Inflammatory macrophage (primary cell): ENCODE measurements at regions not wholly inside any gene's neighbourhood (a gene's known extent, or its start where the extent isn't known, plus 50 kb on each side); places are given as distances from the start of the nearest gene placed in this dataset.
"Not testable (repeated sequence)": the region's sequence is repeated elsewhere in the genome, so short reads cannot be mapped to it uniquely, and the experiment has no call there.

Source experiments
- DNase-seq, 2 donors: peaks; one replicate each; pipeline ENCODE4 v3.0.0-alpha.2; 2020 to 2022

DNA sequence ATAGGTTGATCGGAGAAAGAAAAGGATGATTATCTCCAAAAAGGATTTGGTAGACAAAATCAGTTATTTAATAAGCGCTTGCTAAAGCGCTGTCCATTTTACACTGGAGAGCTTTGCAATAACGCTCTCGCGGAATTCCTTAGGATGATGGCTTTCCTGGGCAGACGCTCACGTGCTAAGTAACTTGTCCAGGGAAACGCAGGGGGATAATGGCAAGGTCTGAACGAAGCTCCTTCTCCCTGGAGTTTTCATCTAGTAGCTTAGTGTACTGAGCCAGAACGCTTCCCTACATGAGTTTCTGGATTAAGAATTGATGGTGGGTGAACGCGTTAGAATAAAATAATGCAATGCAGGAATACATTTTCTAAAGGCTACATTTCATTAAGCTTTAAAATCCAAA is 739.5 kb upstream of the SALL3 start:
- DNase-seq: no peak

- no peak for DNase-seq
Observed at GRCh38 chr18:78240627-78241252, 738.9 kb upstream of the SALL3 start.

- DNase-seq: no peak
Observed at GRCh38 chr18:78241535-78242253, 737.9 kb upstream of the SALL3 start.

- DNase-seq: no peak
Observed at GRCh38 chr18:78242254-78242643, 737.4 kb upstream of the SALL3 start.

DNA sequence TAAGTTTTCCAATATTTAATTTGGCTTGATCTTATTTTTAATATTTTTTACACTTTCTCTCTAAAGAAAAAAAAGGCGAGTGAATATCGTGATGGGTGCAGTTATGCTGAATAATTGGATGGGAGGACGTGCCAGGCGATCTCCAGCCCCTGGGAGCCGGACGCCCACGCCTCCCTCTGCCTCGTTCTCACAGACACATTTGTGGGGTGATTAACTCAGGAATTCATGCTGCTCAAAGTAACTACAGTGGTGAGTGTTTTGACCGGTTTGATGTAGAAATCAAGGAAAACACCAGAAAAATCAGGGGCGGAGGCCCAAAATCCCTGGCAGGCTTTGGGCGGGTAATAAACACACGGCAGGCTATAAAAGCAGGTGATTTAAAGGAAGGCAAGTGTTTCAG is 736.8 kb upstream of the SALL3 start:
- DNase-seq: no peak

- no peak for DNase-seq
Observed at GRCh38 chr18:78244779-78245178, 734.8 kb upstream of the SALL3 start.

GRCh38 chr18:78245451-78245850 is 734.2 kb upstream of the SALL3 start:
- no peak for DNase-seq

DNA sequence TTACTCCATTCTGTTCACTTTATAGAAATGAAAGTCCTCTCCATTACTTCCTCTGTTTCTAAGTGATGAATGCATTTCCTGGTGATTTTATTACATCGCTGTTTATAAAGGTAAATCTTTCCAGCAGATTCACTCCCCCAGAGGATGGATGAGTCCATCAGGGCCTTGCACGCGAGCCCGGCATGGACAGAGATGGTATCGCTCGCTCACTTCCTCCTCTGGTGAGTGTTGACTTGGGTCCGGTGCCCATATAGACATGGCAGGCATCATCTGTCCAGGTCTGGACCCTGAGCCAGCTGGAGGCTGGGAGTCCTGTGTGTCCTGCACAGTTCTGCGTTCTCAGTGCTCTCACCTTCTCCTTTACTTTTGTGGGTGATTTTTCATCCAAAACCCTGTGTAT is 733.6 kb upstream of the SALL3 start:
- DNase-seq: no peak

DNA sequence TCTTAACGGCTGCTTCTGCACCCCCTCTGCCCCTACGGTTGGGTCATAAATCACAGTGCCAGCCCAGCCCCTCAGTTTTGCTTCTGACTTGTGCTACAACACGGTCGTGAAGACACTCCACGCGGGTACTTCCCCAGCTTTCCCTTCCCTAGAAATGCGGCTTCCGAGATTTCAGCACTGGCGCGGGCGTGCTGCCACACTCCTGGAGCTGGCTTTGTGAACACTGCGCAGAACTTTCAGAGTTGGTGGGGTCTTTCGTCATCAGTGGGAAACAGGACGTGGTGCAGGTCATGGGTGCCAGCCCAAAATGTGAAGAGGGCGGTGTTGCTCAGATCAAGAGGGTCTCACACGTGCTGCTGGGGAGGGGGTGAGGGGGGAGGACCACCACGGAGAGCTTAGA is 733.0 kb upstream of the SALL3 start:
- no peak for DNase-seq

DNA sequence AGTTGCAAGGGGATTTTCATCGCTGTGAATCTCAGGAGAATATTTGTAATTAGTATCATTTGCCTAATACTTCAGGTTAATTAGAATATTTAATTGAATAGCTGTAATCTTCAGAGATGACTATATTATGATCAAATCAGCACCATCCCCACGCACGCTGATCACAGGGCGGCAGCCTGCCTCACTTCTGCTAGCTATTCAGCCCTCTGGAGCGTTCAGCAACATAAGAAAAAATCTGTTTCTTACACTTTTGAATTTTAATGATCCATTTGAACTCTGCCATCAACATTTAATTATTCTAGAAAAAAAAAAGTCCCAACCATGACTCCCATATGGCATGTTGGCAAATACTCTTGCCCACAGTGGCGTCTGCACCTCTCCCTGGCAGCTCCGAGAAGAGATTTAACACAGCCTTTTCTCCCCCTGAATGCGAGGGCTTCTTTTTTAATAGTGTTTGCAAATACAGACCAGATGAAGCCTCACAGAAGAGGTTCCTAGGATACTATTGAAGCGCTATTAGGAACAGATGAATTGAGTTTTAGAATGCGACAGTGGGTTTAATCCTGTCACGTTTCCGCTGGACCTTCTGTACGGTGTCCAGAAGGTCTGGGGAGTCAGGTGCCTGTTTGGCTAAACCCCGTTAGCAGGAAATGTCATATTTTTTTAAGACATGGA is 731.9 kb upstream of the SALL3 start:
- DNase-seq: no peak

- no peak for DNase-seq
Observed at GRCh38 chr18:78255013-78255412, 724.6 kb upstream of the SALL3 start.

GRCh38 chr18:78268226-78268988 is 711.2 kb upstream of the SALL3 start:
- DNase-seq: no peak

DNA sequence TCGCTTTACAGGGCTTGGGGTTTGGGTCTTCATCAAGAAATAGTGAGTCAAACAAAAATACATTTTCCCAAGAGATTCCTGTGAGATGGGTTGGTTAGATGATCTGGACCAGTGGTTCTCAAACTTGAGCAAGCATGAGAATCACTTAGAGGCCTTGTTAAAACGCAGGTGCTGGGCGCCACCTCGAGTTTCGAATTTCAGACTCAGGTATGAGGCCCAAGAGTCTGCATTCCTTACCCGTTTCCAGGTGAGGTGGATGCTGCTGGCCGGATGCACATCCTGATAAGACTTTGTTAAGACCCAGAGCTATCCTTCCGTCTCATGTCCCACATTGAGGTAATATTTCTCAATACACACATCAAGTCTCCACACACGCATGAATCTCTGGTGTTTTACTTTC is 707.8 kb upstream of the SALL3 start:
- DNase-seq: no peak

GRCh38 chr18:78273876-78274275 is 705.7 kb upstream of the SALL3 start:
- no peak for DNase-seq

DNA sequence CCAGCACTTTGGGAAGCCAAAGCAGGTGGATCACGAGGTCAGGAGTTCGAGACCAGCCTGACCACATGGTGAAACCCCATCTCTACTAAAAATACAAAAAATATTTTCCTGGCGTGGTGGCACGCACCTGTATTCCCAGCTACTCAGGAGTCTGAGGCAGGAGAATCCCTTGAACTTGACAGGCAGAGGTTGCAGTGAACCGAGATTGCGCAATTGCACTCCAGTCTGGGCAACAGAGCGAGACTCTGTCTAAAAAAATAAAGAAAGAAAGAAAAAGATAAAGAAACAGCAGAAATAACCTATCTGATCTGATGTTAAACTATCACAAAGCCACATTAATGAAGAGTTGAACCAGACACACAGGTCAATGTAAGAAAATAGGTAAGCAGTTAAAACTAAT is 696.2 kb upstream of the SALL3 start:
- not testable (repeated sequence) for DNase-seq

DNA sequence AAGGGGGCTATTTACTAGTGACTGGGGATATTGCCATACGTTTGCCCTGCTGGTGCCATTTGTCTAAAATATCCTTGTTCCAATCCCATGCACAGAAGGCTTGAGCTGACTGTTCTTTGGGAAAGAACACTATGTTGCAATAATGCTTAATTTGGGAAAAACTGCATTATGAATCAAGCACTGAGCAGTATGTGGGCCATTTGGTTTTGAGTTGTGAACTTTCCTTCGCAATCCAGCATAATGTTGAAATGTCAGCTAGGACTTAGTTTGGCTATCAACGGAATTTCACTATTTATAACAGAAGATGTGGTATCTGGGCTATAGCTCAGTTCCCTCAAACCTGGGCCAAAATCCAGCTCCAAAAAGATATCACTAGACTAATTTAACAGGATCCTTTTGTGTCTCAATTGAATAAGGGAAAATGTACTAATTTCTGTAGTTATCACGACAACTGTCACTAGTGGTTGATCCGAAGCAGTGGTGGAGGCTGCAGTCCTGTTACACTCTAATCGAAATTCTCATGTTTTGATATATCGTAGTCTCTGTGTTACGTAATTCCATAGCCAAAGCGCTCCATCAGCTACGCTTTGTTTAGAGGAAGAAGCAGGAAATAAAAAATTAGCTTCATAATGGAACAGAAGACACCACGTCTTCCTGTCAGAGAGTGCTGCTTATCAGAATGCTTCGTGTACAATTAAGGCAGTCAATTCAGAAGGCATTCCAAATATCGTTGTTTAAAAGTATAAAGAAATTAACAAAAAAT is 686.8 kb upstream of the SALL3 start:
- DNase-seq: no peak

DNA sequence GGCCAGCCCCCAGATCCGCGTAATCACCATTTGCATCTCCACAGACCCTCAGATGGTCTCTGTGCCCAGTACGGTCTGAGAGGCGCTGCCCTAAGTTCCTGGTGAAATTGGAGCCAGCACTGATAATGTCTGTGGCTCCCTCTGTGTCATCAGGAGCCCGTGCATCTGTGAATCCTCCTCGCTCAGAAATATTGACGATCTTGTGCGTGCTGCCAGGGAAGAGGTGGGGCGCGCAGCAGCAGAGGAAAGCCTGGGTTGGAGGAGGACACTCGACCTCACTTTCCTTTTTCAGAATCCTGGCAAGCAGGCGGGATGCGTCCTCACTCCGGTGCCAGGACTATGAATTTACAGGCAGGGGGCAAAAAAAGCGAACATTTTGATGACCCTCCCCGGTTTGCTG is 686.1 kb upstream of the SALL3 start:
- no peak for DNase-seq

DNA sequence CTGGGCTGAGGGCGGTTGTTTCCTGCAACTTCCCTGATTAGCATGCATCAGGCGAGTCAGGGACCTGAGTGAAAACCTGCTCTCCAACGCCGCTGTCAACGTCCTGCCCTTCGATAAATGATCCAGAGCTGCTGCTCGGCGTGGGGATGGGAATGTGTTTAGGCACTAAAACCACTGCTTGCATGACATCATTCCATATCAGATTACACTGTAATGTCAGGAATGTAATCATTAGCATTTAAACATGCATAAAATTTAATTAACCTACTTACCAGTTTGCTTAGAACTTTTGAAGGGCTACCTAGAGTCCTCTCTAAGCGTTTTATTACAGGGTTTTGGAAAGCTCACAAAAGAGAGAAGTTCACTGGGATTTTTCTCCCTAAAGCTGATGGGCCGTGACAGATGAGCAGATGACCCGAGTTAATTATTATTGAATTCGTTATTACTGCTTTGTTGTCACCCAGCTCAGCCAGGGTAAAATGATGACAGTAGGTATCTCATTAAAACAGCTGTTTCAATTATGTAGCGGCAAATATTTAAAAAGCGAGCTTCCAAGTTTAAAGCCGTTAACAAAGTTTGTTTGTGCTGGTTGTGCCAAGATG is 685.6 kb upstream of the SALL3 start:
- no peak for DNase-seq

GRCh38 chr18:78295262-78295661 is 684.4 kb upstream of the SALL3 start:
- DNase-seq: no peak

- no peak for DNase-seq
Observed at GRCh38 chr18:78296166-78296565, 683.5 kb upstream of the SALL3 start.

GRCh38 chr18:78297048-78297447 is 682.6 kb upstream of the SALL3 start:
- DNase-seq: no peak

DNA sequence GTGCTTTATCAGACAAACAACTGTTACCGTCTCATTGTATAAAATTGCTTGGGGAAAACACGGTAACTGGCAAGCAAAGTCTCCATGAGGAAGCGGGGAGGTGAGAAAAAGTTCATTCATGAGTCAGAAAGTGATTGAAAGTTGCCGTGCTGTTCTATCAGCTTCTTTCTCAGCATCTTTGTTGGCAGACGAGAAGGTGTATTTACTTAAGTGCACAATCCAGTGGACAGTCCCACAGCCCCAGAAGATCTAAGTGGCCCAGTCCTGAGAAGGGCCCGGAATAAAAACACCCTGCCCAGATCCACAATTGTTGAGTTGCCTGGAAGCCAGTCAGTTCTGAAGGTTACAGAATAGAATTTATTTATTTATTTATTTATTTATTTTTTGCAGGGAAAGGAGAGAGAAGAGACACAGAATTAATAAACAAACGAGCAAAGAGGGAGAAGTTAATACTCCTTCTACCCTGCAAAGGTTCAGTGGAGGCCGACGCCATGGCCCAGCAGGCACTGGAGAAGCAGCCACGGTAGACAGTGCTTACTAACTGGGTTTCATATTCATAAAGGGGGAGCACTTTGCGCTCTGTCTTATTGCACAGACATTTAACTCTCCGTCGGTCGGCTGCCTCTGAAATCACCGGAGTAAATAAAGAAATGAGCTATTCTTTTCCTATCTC is 676.0 kb upstream of the SALL3 start:
- DNase-seq: no peak
